ENCODE measurements at regions not wholly inside any gene's neighbourhood (a gene's known extent, or its start where the extent isn't known, plus 50 kb on each side); places are given as distances from the start of the nearest gene placed in this dataset.

GRCh38 chr4:171376724-171377123 lies 436.5 kb upstream of the GALNTL6 start:
- 75 to 83% methylated on average over 1 of the region's 1 CpG for WGBS, 2 donors
- no peak for TF ChIP-seq CTCF (IDR thresholded peaks at IDR 0.05; ENCODE audit: control extremely low read depth, extremely low read depth)
- H3K27me3 ChIP-seq (ENCODE audit: control insufficient read depth in 3 of 3, insufficient read depth in 3 of 3, low read length in 2 of 3): no peaks in the 10 kb centered on the region
- no peak overlapping the region for H3K9ac ChIP-seq (ENCODE audit: insufficient read depth in 1 of 2, low read length in 2 of 2)
- H3K4me1 ChIP-seq (ENCODE audit: control insufficient read depth in 5 of 5, insufficient read depth in 5 of 5, low read length in 5 of 5): no peaks in the 10 kb centered on the region
- no peak for DNase-seq
- H3K9me3 ChIP-seq (ENCODE audit: control insufficient read depth in 4 of 4, insufficient read depth in 3 of 4, low read length in 3 of 4): no peaks in the 10 kb centered on the region
- H3K27ac ChIP-seq (ENCODE audit: low read depth in 1 of 2, low read length in 1 of 2): no peak overlapping the region
- ATAC-seq (ENCODE audit: insufficient read depth, low FRiP score): no peak
- no peaks in the 10 kb centered on the region for H3K36me3 ChIP-seq (ENCODE audit: control insufficient read depth in 4 of 4, insufficient read depth in 4 of 4, low read length in 4 of 4)
- H3K4me3 ChIP-seq: no peak overlapping the region

GRCh38 chr4:171353535-171353934 lies 459.7 kb upstream of the GALNTL6 start:
- TF ChIP-seq CTCF (IDR thresholded peaks at IDR 0.05; ENCODE audit: control extremely low read depth, extremely low read depth): no peak
- H3K9me3 ChIP-seq (ENCODE audit: control insufficient read depth in 4 of 4, insufficient read depth in 3 of 4, low read length in 3 of 4): no peaks in the 10 kb centered on the region
- no peak overlapping the region for H3K9ac ChIP-seq (ENCODE audit: insufficient read depth in 1 of 2, low read length in 2 of 2)
- H3K4me1 ChIP-seq (ENCODE audit: control insufficient read depth in 5 of 5, insufficient read depth in 5 of 5, low read length in 5 of 5): no peaks in the 10 kb centered on the region
- no peaks in the 10 kb centered on the region for H3K36me3 ChIP-seq (ENCODE audit: control insufficient read depth in 4 of 4, insufficient read depth in 4 of 4, low read length in 4 of 4)
- H3K27ac ChIP-seq (ENCODE audit: low read depth in 1 of 2, low read length in 1 of 2): no peak overlapping the region
- ATAC-seq (ENCODE audit: insufficient read depth, low FRiP score): no peak
- H3K4me3 ChIP-seq: no peak overlapping the region
- H3K27me3 ChIP-seq (ENCODE audit: control insufficient read depth in 3 of 3, insufficient read depth in 3 of 3, low read length in 2 of 3): no peaks in the 10 kb centered on the region
- no peak for DNase-seq

- Histone ChIP-seq H3K27ac (ENCODE audit: low read depth in 1 of 2, low read length in 1 of 2) (no peak overlapping the region), H3K36me3 (ENCODE audit: control insufficient read depth in 4 of 4, insufficient read depth in 4 of 4, low read length in 4 of 4) (no peaks in the 10 kb centered on the region), H3K27me3 (ENCODE audit: control insufficient read depth in 3 of 3, insufficient read depth in 3 of 3, low read length in 2 of 3) (no peaks in the 10 kb centered on the region), H3K4me3 (no peak overlapping the region), H3K9ac (ENCODE audit: insufficient read depth in 1 of 2, low read length in 2 of 2) (no peak overlapping the region), H3K4me1 (ENCODE audit: control insufficient read depth in 5 of 5, insufficient read depth in 5 of 5, low read length in 5 of 5) (no peaks in the 10 kb centered on the region), H3K9me3 (ENCODE audit: control insufficient read depth in 4 of 4, insufficient read depth in 3 of 4, low read length in 3 of 4) (no peaks in the 10 kb centered on the region)
- no peak for ATAC-seq (ENCODE audit: insufficient read depth, low FRiP score)
- DNase-seq: no peak
- no peak for TF ChIP-seq CTCF (IDR thresholded peaks at IDR 0.05; ENCODE audit: control extremely low read depth, extremely low read depth)
- WGBS, 2 donors: 87 to 93% methylated on average over 2 of the region's 2 CpGs
Observed at GRCh38 chr4:171348090-171348489, 465.1 kb upstream of the GALNTL6 start.

GRCh38 chr4:171342646-171343045 lies 470.6 kb upstream of the GALNTL6 start:
- WGBS, 2 donors: 14 to 34% methylated on average over 3 of the region's 3 CpGs
- no peak for DNase-seq
- Histone ChIP-seq H3K27me3 (ENCODE audit: control insufficient read depth in 3 of 3, insufficient read depth in 3 of 3, low read length in 2 of 3) (no peaks in the 10 kb centered on the region), H3K36me3 (ENCODE audit: control insufficient read depth in 4 of 4, insufficient read depth in 4 of 4, low read length in 4 of 4) (no peaks in the 10 kb centered on the region), H3K9ac (ENCODE audit: insufficient read depth in 1 of 2, low read length in 2 of 2) (no peak overlapping the region), H3K4me3 (no peak overlapping the region), H3K4me1 (ENCODE audit: control insufficient read depth in 5 of 5, insufficient read depth in 5 of 5, low read length in 5 of 5) (no peaks in the 10 kb centered on the region), H3K27ac (ENCODE audit: low read depth in 1 of 2, low read length in 1 of 2) (no peak overlapping the region), H3K9me3 (ENCODE audit: control insufficient read depth in 4 of 4, insufficient read depth in 3 of 4, low read length in 3 of 4) (no peaks in the 10 kb centered on the region)
- ATAC-seq (ENCODE audit: insufficient read depth, low FRiP score): no peak
- no peak for TF ChIP-seq CTCF (IDR thresholded peaks at IDR 0.05; ENCODE audit: control extremely low read depth, extremely low read depth)
